HG02970 (cell line): ENCODE measurements at regions not wholly inside any gene's neighbourhood (a gene's known extent, or its start where the extent isn't known, plus 50 kb on each side); places are given as distances from the start of the nearest gene placed in this dataset.
"Not testable (repeated sequence)": the region's sequence is repeated elsewhere in the genome, so short reads cannot be mapped to it uniquely, and the experiment has no call there.

Experiments
- ATAC-seq: cut with Tn5 transposase; IDR thresholded peaks from one replicate; pipeline ENCODE4 v1.9.1; 2021; ENCODE audit warnings: mild to moderate bottlenecking, moderate library complexity, moderate number of reproducible peaks; ENCODE audit not compliant: unreplicated experiment, low FRiP score

GRCh38 chr2:198587240-198587639, 782.8 kb downstream of the PLCL1 start:
- ATAC-seq: no peak

DNA sequence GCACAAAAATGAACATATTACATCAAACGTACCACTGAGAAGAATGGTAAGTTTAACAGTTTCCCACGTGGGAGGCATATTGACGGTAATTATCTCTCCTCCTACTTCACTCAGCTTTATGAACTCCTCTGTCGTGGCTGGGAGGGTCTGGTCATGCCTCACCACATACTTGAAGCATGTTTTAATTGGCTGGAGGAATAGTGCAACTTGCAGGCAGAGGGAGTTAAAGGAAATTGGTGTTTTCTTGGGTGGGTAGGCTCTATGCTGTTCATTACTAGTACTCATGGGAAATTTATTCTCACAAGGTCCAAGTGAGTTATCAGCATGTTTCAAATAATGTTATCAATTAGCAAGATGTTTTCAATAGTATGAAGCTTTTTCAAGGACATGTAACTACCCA, 767.0 kb downstream of the PLCL1 start:
- ATAC-seq: no peak

DNA sequence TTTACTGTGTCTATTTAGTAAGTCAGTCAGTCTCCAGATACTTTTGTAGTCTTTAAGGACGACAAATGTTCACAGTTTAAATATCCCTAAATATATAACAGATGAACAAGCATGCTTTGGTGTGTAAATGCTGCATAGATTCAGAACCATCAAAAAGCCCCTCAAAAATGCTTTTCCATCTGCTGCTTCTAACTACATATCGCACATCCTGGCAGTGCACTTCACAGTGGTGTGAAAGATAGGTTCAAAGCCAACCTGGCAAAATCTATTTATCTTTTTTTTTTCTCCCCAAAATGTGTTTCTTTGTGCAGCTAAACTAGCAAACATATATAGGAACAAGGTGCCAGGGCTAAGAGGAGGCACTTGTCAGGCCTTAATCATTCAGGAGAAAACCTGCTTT, 753.8 kb downstream of the PLCL1 start:
- no peak for ATAC-seq

DNA sequence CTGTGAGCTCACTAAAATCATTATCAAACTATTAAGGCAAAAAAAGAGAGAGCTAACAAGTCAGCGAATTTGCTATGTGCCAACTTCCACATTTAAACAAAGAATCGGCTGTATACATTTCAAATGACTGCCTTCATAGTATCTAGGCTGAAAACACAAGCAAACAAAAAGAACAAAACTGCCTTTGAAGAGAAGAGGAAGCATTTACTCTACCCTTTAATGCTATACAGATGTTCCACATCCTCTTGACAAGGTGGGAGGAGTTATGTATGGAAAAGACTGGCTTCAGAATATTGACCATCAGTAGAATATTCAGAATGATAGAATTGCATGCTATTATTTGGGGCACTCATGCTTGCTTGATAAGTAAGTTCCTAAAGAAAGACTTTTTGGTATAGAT, 741.7 kb downstream of the PLCL1 start:
- no peak for ATAC-seq

- ATAC-seq: no peak
Observed at GRCh38 chr2:198545411-198545810, 741.0 kb downstream of the PLCL1 start.

- no peak for ATAC-seq
Observed at GRCh38 chr2:198544461-198544860, 740.1 kb downstream of the PLCL1 start.

DNA sequence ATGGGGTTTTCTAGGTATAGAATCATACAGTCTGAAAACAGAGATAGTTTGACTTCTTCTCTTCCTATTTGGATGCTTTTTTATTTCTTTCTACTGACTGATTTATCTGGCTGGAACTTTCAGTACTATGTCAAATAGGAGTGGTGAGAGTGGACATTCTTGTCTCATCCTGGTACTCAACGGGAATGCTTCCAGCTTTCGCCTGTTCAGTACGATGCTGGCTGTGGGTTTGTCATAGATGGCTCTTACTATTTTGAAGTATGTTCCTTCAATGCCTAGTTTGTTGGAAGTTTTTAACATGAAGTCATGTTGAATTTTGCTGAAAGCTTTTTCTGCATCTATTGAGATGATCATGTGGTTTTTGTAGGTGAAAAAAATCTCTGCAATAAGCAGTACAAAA, 730.4 kb downstream of the PLCL1 start:
- no peak for ATAC-seq

DNA sequence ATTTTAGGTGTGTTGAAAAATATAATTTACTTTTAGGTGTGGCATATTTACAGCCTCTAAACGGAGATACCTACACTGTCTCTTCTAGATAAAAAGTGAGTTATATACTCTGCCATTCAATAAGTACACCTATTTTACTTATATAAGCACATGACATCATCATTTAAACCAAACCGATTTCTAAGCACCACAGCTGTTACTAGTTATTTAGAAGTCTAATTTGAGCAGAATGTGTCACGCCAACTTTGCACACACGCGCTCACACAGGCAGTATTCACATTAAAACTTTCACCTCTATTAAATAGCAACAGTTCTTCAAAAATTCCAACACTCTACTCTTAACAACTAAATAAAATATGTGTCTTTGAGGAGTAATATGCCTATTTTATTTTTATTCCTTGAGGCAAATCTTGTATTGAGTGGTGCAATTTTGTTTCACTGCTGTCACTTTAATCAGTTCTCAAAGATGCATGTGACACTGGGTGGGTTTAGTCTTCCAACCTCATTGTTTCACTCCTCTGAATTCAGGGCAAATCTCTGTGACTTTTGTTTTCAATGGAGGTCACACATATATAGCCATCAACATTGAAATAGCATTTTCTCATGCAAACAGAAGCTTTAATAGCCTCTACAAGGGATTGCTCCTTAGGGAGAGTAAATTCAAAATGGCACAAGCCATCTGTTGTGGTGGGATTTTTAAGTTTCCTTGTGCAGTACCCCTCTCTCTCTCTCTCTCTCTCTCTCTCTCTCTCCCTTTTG, 721.0 kb downstream of the PLCL1 start:
- ATAC-seq: no peak

- ATAC-seq: no peak
Observed at GRCh38 chr2:198523710-198524109, 719.3 kb downstream of the PLCL1 start.

DNA sequence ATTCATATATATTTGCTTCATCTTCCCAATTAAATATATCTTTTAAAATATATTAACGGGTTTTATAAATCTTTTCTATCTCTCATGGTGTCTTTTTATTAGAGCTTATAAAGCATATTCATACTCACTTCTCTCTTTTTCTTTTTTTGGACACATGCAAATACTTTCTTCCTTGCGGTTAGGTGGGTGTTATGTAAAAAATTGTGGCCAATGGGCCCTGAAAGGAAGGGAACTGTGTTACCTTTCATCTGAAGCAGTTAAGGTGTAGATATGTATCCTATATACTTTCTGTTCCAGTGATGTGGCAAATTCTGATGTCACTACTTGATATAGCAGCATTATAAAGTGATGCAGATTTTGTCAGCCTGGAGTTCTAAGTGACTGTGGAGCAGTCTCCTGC, 714.5 kb downstream of the PLCL1 start:
- no peak for ATAC-seq

DNA sequence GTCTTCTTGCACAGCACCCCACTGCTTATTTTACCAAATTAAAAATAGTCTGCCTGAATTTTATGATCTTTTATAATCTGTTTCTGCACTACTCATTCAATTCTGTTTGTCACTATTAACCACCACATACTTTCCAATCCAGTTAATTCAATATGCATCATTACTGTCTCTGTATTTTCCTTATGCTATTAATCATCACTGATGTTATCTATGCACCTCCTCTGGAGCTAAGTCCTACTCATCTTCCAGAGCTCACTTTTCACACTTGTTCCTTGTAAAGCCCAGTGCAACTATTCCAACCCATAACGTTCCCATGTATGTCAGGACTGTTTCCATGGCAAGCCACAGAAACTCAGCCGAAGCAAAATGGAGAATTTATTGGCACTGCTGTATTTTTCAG, 713.6 kb downstream of the PLCL1 start:
- no peak for ATAC-seq

DNA sequence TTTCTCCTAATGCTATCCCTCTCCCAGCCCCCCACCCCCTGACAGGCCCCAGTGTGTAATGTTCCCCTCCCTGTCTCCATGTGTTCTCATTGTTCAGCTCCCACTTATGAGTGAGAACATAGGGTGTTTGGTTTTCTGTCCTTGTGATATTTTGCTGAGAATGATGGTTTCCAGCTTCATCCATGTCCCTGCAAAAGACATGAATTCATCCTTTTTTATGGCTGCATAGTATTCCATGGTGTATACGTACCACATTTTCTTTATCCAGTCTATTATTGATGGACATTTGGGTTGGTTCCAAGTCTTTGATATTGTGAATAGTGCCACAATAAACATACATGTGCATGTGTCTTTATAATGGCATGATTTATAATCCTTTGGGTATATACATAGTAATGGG, 704.2 kb downstream of the PLCL1 start:
- ATAC-seq: not testable (repeated sequence)

DNA sequence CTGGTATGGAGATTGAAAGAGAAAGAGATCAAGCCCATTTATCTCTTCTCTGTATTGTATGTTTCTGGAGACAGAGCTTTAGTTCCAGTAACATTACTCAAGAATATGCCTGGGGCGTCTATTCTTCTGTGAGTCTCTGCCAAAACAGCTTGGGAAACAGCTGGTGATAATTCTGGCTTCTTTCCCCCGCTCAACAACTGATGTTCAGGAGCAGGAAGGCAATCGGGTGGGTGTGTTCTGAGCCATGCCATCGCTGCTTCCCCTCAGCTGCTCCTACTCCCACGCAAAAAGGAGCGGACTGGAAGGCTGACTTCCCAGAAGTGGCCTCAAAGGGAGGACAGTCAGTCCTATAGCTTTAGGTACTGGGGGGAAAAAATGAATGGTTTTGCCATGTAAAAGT, 695.1 kb downstream of the PLCL1 start:
- ATAC-seq: no peak

DNA sequence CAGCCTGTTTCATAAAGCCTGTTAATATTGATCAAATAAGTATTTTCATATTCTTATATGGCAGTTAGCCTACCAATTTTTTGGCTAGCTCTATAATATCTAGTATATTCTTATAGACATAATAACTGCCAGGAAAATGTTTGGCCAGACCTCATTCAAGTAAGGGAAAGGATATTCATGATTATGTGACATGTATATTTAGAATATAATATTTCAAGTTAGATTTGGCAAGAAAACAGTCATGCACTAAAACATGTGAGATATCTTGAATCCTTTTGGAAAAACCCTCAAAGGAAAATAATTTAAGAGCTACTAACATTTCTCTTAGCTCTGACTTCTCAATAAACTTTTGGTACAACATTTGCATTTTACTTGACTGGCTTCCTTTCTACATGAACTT, 694.1 kb downstream of the PLCL1 start:
- ATAC-seq: no peak

DNA sequence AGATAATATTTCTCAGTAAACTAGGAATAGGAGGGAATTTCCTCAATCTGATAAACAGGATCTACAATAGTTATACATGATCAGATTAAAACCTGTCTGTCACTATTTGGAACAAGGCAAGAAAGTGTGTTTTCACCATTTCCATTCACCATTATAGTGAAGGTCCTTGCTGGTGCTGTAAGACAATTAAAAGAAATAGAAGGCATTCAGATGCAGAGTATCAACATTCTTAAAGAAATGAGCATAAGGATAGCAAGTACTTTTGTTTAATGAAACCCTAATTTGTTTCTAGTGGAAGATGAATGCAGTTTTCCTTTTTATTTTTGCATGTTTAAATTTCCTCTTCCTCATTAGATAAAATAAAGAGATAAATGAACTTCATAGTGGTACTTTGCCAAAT, 693.7 kb downstream of the PLCL1 start:
- no peak for ATAC-seq

- ATAC-seq: no peak
Observed at GRCh38 chr2:198494931-198495330, 690.5 kb downstream of the PLCL1 start.

- no peak for ATAC-seq
Observed at GRCh38 chr2:198490748-198491147, 686.4 kb downstream of the PLCL1 start.

DNA sequence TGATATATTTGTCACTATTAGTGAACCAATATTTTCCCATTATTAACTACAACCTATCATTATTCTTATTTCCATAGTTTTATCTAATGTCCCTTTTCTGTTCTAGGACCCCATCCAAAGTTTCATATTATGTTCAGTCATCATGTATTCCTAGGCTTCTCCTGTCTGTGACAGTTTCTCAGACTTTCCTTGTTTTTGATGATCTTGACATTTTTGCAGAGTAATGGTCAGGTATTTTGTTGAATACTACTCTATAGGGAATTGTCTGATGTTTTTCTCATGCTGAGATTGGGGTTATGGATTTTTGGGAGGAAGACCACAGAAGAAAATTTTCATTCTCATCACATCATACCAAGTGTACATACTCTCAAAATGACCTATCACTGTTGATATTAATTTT, 684.6 kb downstream of the PLCL1 start:
- no peak for ATAC-seq

- ATAC-seq: no peak
Observed at GRCh38 chr2:198483051-198483450, 678.7 kb downstream of the PLCL1 start.

GRCh38 chr2:198479065-198479464, 674.7 kb downstream of the PLCL1 start:
- ATAC-seq: no peak

DNA sequence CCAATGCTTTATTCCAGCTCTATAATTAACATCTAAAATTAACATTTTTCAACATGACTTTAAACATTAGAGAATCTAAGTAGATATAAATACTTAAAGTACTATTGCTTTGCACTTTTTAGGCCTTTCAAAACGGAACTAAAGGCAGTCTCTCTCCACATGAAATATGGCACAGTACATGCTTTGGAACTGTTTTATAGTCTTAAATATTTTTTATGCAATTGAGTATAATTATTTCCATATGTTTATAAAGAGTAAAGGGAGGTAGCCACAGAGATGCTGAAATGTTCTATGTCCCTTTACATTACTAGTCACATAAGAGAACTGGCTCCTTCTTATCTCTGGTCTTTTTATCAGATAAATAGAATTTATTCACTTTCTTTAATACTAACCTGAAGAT, 674.0 kb downstream of the PLCL1 start:
- no peak for ATAC-seq

- no peak for ATAC-seq
Observed at GRCh38 chr2:198476007-198476406, 671.6 kb downstream of the PLCL1 start.

GRCh38 chr2:198471291-198471690, 666.9 kb downstream of the PLCL1 start:
- no peak for ATAC-seq
